Muscle layer of colon (tissue), 2 donors: ENCODE measurements at regions not wholly inside any gene's neighbourhood (a gene's known extent, or its start where the extent isn't known, plus 50 kb on each side); places are given as distances from the start of the nearest gene placed in this dataset.

Experiments used
- H3K27ac ChIP-seq: one replicate; pipeline ENCODE4 v1.7.0; 2013; ENCODE audit warnings: low read depth, mild to moderate bottlenecking, low read length, moderate library complexity
- H3K27me3 ChIP-seq, 2 donors: one replicate each; pipeline ENCODE4 v1.7.0; 2013; ENCODE audit warnings: low read length in 2 of 2, mild to moderate bottlenecking in 2 of 2; ENCODE audit not compliant: insufficient read depth in 2 of 2, control insufficient read depth in 1 of 2
- H3K36me3 ChIP-seq: one replicate; pipeline ENCODE4 v1.7.0; 2013; ENCODE audit warnings: mild to moderate bottlenecking, low read length; ENCODE audit not compliant: insufficient read depth
- H3K4me1 ChIP-seq: one replicate; pipeline ENCODE4 v1.7.0; 2013; ENCODE audit warnings: mild to moderate bottlenecking, low read length; ENCODE audit not compliant: insufficient read depth
- H3K4me3 ChIP-seq, 2 donors: one replicate each; pipeline ENCODE4 v1.7.0; 2013; ENCODE audit warnings: low read length in 2 of 2, low read depth in 1 of 2, mild to moderate bottlenecking in 1 of 2, moderate library complexity in 1 of 2
- H3K9ac ChIP-seq: one replicate; pipeline ENCODE4 v1.7.0; 2013; ENCODE audit warnings: low read length
- H3K9me3 ChIP-seq: one replicate; pipeline ENCODE4 v1.7.0; 2013; ENCODE audit warnings: mild to moderate bottlenecking, low read length
- donor health status: abdominal sarcoma.
- donor health status: Adenocarcinoma of cecum.

DNA sequence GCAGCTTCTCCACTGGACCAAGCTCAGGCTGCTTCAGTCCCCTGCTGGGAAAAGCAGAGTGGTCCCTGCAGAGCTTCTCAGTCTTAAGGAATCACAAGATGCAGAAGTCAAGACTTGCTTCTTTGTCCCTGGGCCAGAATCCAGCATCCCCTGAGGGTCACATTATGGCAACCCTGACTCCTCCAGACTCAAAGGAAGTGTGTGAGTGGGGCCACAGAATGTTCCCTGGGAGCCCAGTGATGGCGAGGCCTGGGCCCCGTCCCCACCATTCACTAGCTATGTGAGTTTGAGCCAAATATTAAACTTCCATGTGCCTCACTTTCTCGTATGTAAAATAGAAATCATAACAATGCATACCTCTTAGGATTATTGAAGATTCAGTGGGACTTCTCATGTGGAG is 122.2 kb upstream of the NCAM1 start:
- Histone ChIP-seq H3K27me3 (no peaks in the 10 kb centered on the region), H3K9ac (no peak overlapping the region), H3K4me3 (no peak overlapping the region), H3K4me1 (peaks cover 8% of the 10 kb centered on the region), H3K36me3 (no peaks in the 10 kb centered on the region), H3K27ac (no peak overlapping the region), H3K9me3 (no peaks in the 10 kb centered on the region)

- no peaks in the 10 kb centered on the region for H3K4me1 ChIP-seq
- no peaks in the 10 kb centered on the region for H3K36me3 ChIP-seq
- no peak overlapping the region for H3K27ac ChIP-seq
- no peak overlapping the region for H3K4me3 ChIP-seq
- no peaks in the 10 kb centered on the region for H3K27me3 ChIP-seq
- H3K9ac ChIP-seq, result no peak overlapping the region
- H3K9me3 ChIP-seq, result no peaks in the 10 kb centered on the region
Measured at GRCh38 chr11:112841729-112842128, 119.5 kb upstream of the NCAM1 start.

DNA sequence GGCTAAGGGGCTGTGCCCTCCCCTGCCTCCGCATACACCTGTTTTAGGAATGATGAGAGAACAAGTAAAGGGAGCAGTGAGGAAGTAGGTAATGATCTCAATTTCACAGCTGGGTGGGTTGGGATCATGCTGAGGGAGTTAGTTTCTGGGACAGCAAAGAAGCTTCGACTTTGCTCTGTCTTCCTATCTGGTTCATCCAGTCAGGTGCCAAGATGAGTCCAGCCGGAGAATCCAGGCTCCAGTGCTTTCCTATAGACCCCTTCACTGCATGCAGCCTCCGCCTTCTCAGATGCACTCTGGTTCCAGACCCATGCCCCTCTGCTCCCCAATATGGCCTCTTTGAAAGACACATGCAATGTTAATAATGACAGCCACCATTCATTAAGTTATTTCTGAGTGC is 119.1 kb upstream of the NCAM1 start:
- H3K4me1 ChIP-seq, result no peaks in the 10 kb centered on the region
- H3K4me3 ChIP-seq, result no peak overlapping the region
- H3K9me3 ChIP-seq, result no peaks in the 10 kb centered on the region
- H3K27me3 ChIP-seq, result no peaks in the 10 kb centered on the region
- no peak overlapping the region for H3K27ac ChIP-seq
- no peaks in the 10 kb centered on the region for H3K36me3 ChIP-seq
- no peak overlapping the region for H3K9ac ChIP-seq

- H3K27ac ChIP-seq, result no peak overlapping the region
- no peaks in the 10 kb centered on the region for H3K36me3 ChIP-seq
- no peaks in the 10 kb centered on the region for H3K9me3 ChIP-seq
- no peaks in the 10 kb centered on the region for H3K27me3 ChIP-seq
- H3K9ac ChIP-seq, result no peak overlapping the region
- no peaks in the 10 kb centered on the region for H3K4me1 ChIP-seq
- no peak overlapping the region for H3K4me3 ChIP-seq
Measured at GRCh38 chr11:112844517-112844916, 116.7 kb upstream of the NCAM1 start.

- Histone ChIP-seq H3K27ac (no peak overlapping the region), H3K27me3 (no peaks in the 10 kb centered on the region)
Measured at GRCh38 chr11:112847568-112847967, 113.7 kb upstream of the NCAM1 start.

GRCh38 chr11:112852143-112852866 is 108.9 kb upstream of the NCAM1 start:
- no peaks in the 10 kb centered on the region for H3K36me3 ChIP-seq
- no peak overlapping the region for H3K27ac ChIP-seq
- no peak overlapping the region for H3K4me3 ChIP-seq
- no peaks in the 10 kb centered on the region for H3K4me1 ChIP-seq
- no peak overlapping the region for H3K9ac ChIP-seq
- H3K27me3 ChIP-seq, result no peaks in the 10 kb centered on the region
- no peaks in the 10 kb centered on the region for H3K9me3 ChIP-seq

More at GRCh38 chr11:112847568-112847967, 113.7 kb upstream of the NCAM1 start:
- H3K36me3 ChIP-seq, result no peaks in the 10 kb centered on the region
- no peak overlapping the region for H3K4me3 ChIP-seq
- H3K9me3 ChIP-seq, result no peaks in the 10 kb centered on the region
- H3K9ac ChIP-seq, result no peak overlapping the region
- no peaks in the 10 kb centered on the region for H3K4me1 ChIP-seq

GRCh38 chr11:112856133-112856532 is 105.1 kb upstream of the NCAM1 start:
- peaks cover 5% of the 10 kb centered on the region for H3K9me3 ChIP-seq
- H3K4me1 ChIP-seq, result no peaks in the 10 kb centered on the region
- H3K9ac ChIP-seq, result no peak overlapping the region
- H3K36me3 ChIP-seq, result no peaks in the 10 kb centered on the region
- no peak overlapping the region for H3K27ac ChIP-seq
- no peaks in the 10 kb centered on the region for H3K27me3 ChIP-seq
- no peak overlapping the region for H3K4me3 ChIP-seq

DNA sequence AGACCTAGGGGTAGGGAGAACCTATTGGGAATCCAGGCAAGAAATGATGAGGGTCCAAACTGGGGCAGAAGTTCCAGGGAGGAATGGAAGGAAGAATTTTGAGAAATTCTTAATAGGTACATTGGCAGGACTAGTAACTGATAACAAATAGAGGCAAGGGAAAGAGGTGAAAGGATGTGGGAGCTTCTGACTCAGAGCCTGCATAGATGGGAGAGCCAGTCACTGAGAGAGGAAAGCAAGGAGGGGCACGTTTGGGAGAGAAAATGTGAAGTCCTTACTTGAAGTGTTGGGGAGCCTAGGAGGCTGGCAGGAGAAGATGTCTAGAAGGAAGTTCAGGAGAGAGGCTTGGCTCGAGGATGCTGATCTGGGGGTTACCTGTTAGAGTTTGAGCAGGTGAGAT is 104.6 kb upstream of the NCAM1 start:
- no peak overlapping the region for H3K4me3 ChIP-seq
- H3K9me3 ChIP-seq, result peaks cover 5% of the 10 kb centered on the region
- no peaks in the 10 kb centered on the region for H3K4me1 ChIP-seq
- no peaks in the 10 kb centered on the region for H3K36me3 ChIP-seq
- H3K27me3 ChIP-seq, result no peaks in the 10 kb centered on the region
- no peak overlapping the region for H3K9ac ChIP-seq
- no peak overlapping the region for H3K27ac ChIP-seq

DNA sequence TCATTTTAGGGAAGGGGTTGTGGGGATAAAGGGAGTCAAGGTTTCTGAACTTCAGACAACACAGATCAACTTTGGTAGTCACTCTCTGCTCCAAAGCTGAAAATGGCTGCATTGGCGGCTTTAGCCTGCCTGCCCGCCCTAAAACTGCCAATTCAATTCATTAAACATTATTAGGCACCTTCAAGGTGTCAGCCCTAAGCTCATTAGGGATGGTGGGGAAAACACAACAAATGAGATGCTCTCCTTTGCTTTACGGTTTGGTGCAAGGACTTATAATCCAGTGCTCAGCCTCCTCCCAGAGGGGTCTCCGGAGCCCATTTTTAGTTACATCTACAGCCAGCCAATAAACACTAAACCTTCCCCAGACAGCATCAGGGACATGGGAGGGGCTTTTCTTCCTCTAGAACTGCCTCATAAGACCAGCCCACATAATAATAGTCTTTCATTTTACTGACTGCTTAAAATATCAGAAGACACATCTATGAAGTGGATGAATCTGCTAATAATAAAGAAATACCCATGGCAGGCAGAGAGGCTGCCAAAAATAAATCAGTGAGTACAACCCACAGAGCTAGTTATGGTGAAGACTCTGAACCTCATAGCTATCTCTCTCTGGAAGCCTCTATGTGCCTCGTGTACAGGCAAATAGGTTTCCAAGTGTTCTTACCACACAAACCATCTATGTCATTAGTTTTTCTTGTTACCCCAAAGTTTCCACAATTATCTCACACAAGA is 102.8 kb upstream of the NCAM1 start:
- no peaks in the 10 kb centered on the region for H3K27me3 ChIP-seq

GRCh38 chr11:112859787-112860186 is 101.4 kb upstream of the NCAM1 start:
- no peaks in the 10 kb centered on the region for H3K27me3 ChIP-seq
- H3K9me3 ChIP-seq, result peaks cover 5% of the 10 kb centered on the region
- no peak overlapping the region for H3K9ac ChIP-seq
- no peak overlapping the region for H3K4me3 ChIP-seq
- H3K36me3 ChIP-seq, result no peaks in the 10 kb centered on the region
- no peak overlapping the region for H3K27ac ChIP-seq
- H3K4me1 ChIP-seq, result no peaks in the 10 kb centered on the region

More for the DNA sequence above, 102.8 kb upstream of the NCAM1 start:
- H3K4me1 ChIP-seq, result no peaks in the 10 kb centered on the region
- no peak overlapping the region for H3K27ac ChIP-seq
- H3K9me3 ChIP-seq, result peaks cover 5% of the 10 kb centered on the region
- no peaks in the 10 kb centered on the region for H3K36me3 ChIP-seq
- no peak overlapping the region for H3K4me3 ChIP-seq
- no peak overlapping the region for H3K9ac ChIP-seq

GRCh38 chr11:112861356-112861755 is 99.9 kb upstream of the NCAM1 start:
- H3K27me3 ChIP-seq, result no peaks in the 10 kb centered on the region
- peaks cover 5% of the 10 kb centered on the region for H3K9me3 ChIP-seq
- H3K36me3 ChIP-seq, result no peaks in the 10 kb centered on the region
- H3K4me3 ChIP-seq, result no peak overlapping the region
- no peaks in the 10 kb centered on the region for H3K4me1 ChIP-seq
- H3K27ac ChIP-seq, result no peak overlapping the region
- H3K9ac ChIP-seq, result no peak overlapping the region

GRCh38 chr11:112863305-112863704 is 97.9 kb upstream of the NCAM1 start:
- H3K9me3 ChIP-seq, result peaks cover 5% of the 10 kb centered on the region
- no peaks in the 10 kb centered on the region for H3K27me3 ChIP-seq
- no peaks in the 10 kb centered on the region for H3K4me1 ChIP-seq
- H3K27ac ChIP-seq, result no peak overlapping the region
- no peak overlapping the region for H3K9ac ChIP-seq
- H3K36me3 ChIP-seq, result no peaks in the 10 kb centered on the region
- H3K4me3 ChIP-seq, result no peak overlapping the region
